SK-N-SH (cell line): ENCODE measurements at regions not wholly inside any gene's neighbourhood (a gene's known extent, or its start where the extent isn't known, plus 50 kb on each side); places are given as distances from the start of the nearest gene placed in this dataset.

Experiments used
- CTCF ChIA-PET: fragments of 300-600, 350-600 bp; formaldehyde crosslinking; extraction: SDS; loops from one replicate; lab custom pipeline; 2021; lab: Yijun Ruan, JAX
- POLR2A ChIA-PET: fragments of 350-600 bp; sonication (Branson Sonifier 250); formaldehyde crosslinking; extraction: SDS; loops from one replicate; lab custom pipeline; 2020; ENCODE audit warnings: antibody characterized with exemption, inconsistent platforms; lab: Yijun Ruan, JAX
- DNase-seq: peaks from one replicate; pipeline ENCODE4 v3.0.0; 2012
- H2AFZ ChIP-seq: fragments of 200-600 bp; sonication (generic); 2 replicates; pipeline ENCODE4 v1.8.1; 2016; ENCODE audit warnings: antibody characterized with exemption, mild to moderate bottlenecking, low read depth
- H3F3A ChIP-seq: fragments of 200-600 bp; sonication (generic); replicated peaks from 2 replicates; pipeline ENCODE3; 2016; ENCODE audit warnings: antibody characterized with exemption, mild to moderate bottlenecking; ENCODE audit not compliant: insufficient read depth
- H3K27ac ChIP-seq, 2 experiments: fragments of 200-500 bp in 1 of 2; fragments of 200-600 bp in 1 of 2; sonication (Bioruptor generic) in 1 of 2; sonication (generic), shearing (Covaris generic) in 1 of 2; 2 replicates each; pipeline versions ENCODE4 v1.5.1 to v1.6.1; 2014 to 2016; ENCODE audit warnings: low read depth in 2 of 2, inconsistent platforms in 1 of 2, low read length in 1 of 2, mild to moderate bottlenecking in 1 of 2, mixed read lengths in 1 of 2
- H3K27me3 ChIP-seq: fragments of 200-600 bp; sonication (generic), shearing (Covaris generic); 2 replicates; pipeline ENCODE4 v1.6.1; 2016; ENCODE audit warnings: mixed run types; ENCODE audit not compliant: insufficient read depth
- H3K36me3 ChIP-seq, 2 experiments: fragments of 200-500 bp in 1 of 2; fragments of 200-600 bp in 1 of 2; sonication (Bioruptor generic) in 1 of 2; sonication (generic) in 1 of 2; replicated peaks in 1 of 2; 2 replicates each; pipeline versions ENCODE3 to v1.5.1; 2014 to 2016; ENCODE audit warnings: low read length in 1 of 2, mild to moderate bottlenecking in 1 of 2; ENCODE audit not compliant: insufficient read depth in 2 of 2, control insufficient read depth in 1 of 2
- H3K4me1 ChIP-seq, 2 experiments: fragments of 200-500 bp in 1 of 2; fragments of 200-600 bp in 1 of 2; sonication (Bioruptor generic) in 1 of 2; sonication (generic), shearing (Covaris generic) in 1 of 2; 2 replicates each; pipeline versions ENCODE4 v1.5.1 to v1.6.1; 2014 to 2016; ENCODE audit warnings: low read depth in 1 of 2, low read length in 1 of 2, mixed run types in 1 of 2; ENCODE audit not compliant: insufficient read depth in 2 of 2, control insufficient read depth in 1 of 2
- H3K4me2 ChIP-seq: fragments of 200-600 bp; sonication (generic), shearing (Covaris generic); 2 replicates; pipeline ENCODE4 v1.6.1; 2017; ENCODE audit warnings: mixed run types
- H3K4me3 ChIP-seq, 2 experiments: fragments of 200-500 bp in 1 of 2; fragments of 200-600 bp in 1 of 2; sonication (Bioruptor generic) in 1 of 2; sonication (generic), shearing (Covaris generic) in 1 of 2; 2 replicates each; pipeline versions ENCODE4 v1.5.1 to v1.8.1; 2014 to 2016; ENCODE audit warnings: low read depth in 2 of 2, inconsistent platforms in 1 of 2, low read length in 1 of 2, mild to moderate bottlenecking in 1 of 2, mixed read lengths in 1 of 2, moderate library complexity in 1 of 2
- H3K79me2 ChIP-seq: fragments of 200-600 bp; sonication (generic); 2 replicates; pipeline ENCODE4 v1.8.1; 2017; ENCODE audit warnings: mild to moderate bottlenecking; ENCODE audit not compliant: insufficient read depth
- H3K9ac ChIP-seq: fragments of 200-600 bp; sonication (generic); 2 replicates; pipeline ENCODE4 v1.6.1; 2017; ENCODE audit warnings: mixed run types
- H3K9me2 ChIP-seq: fragments of 200-600 bp; sonication (generic); 2 replicates; pipeline ENCODE4 v1.6.1; 2017; ENCODE audit warnings: mixed run types
- H3K9me3 ChIP-seq: fragments of 200-600 bp; sonication (generic); 2 replicates; pipeline ENCODE4 v1.6.1; 2017; ENCODE audit warnings: mixed run types, mild to moderate bottlenecking, moderate library complexity
- H4K20me1 ChIP-seq: fragments of 200-600 bp; sonication (generic); 2 replicates; pipeline ENCODE4 v1.6.1; 2017; ENCODE audit warnings: mild to moderate bottlenecking, mixed run types; ENCODE audit not compliant: insufficient read depth
- CHD2 ChIP-seq: fragments of 150-350 bp; IDR thresholded peaks from 2 replicates; pipeline ENCODE4 v1.6.1; 2018; ENCODE audit warnings: low read length; ENCODE audit not compliant: partially characterized antibody
- ELF1 ChIP-seq: IDR thresholded peaks from 2 replicates; pipeline ENCODE4 v1.4.0; 2012
- EZH2phosphoT487 ChIP-seq: fragments of 200-600 bp; sonication (generic); IDR thresholded peaks from 2 replicates; pipeline ENCODE4 v1.6.1; 2017; ENCODE audit warnings: low read depth, mixed run types, mild to moderate bottlenecking, antibody characterized with exemption, moderate library complexity, borderline replicate concordance
- FOSL2 ChIP-seq: IDR thresholded peaks from 2 replicates; pipeline ENCODE4 v1.4.0; 2012; ENCODE audit warnings: low read depth, mild to moderate bottlenecking, moderate library complexity, borderline replicate concordance
- FOXM1 ChIP-seq: IDR thresholded peaks from 2 replicates; pipeline ENCODE4 v1.4.0; 2012; ENCODE audit warnings: low read depth, mild to moderate bottlenecking
- GABPA ChIP-seq: IDR thresholded peaks from 2 replicates; pipeline ENCODE4 v1.4.0; 2012; ENCODE audit warnings: low read depth, mild to moderate bottlenecking
- MEF2A ChIP-seq: IDR thresholded peaks from 2 replicates; pipeline ENCODE4 v1.4.0; 2012; ENCODE audit warnings: low read depth, borderline replicate concordance
- MXI1 ChIP-seq: IDR thresholded peaks from 2 replicates; pipeline ENCODE4 v1.6.1; 2012; ENCODE audit warnings: mild to moderate bottlenecking, low read depth, low read length, improper control_type of control experiment
- NRF1 ChIP-seq: IDR thresholded peaks from 2 replicates; pipeline ENCODE4 v1.6.1; 2012; ENCODE audit warnings: low read depth, mild to moderate bottlenecking, low read length
- POLR2AphosphoS5 ChIP-seq: IDR thresholded peaks from 2 replicates; pipeline ENCODE4 v1.6.1; 2012; ENCODE audit warnings: low read depth, low read length
- RAD21 ChIP-seq: IDR thresholded peaks from 2 replicates; pipeline ENCODE4 v1.6.1; 2012; ENCODE audit warnings: mild to moderate bottlenecking, low read length
- RXRA ChIP-seq: IDR thresholded peaks from 2 replicates; pipeline ENCODE4 v1.4.0; 2012; ENCODE audit warnings: low read depth, mild to moderate bottlenecking, borderline replicate concordance
- SIN3A ChIP-seq: IDR thresholded peaks from 2 replicates; pipeline ENCODE4 v1.6.1; 2012; ENCODE audit warnings: low read depth, mild to moderate bottlenecking, low read length, moderate library complexity, borderline replicate concordance
- SMC3 ChIP-seq: IDR thresholded peaks from 2 replicates; pipeline ENCODE4 v1.6.1; 2012; ENCODE audit warnings: low read depth, low read length, improper control_type of control experiment
- TAF1 ChIP-seq: IDR thresholded peaks from 2 replicates; pipeline ENCODE4 v1.6.1; 2012; ENCODE audit warnings: low read depth, mild to moderate bottlenecking, low read length, moderate library complexity, borderline replicate concordance
- TCF12 ChIP-seq: IDR thresholded peaks from 2 replicates; pipeline ENCODE4 v1.4.0; 2012
- TEAD4 ChIP-seq: IDR thresholded peaks from 2 replicates; pipeline ENCODE4 v1.4.0; 2012; ENCODE audit warnings: mild to moderate bottlenecking, borderline replicate concordance; ENCODE audit not compliant: insufficient read depth
- WGBS: methylation state at CpG from one replicate; pipeline ENCODE4 v1.1.6; 2017; ENCODE audit warnings: low lambda C conversion rate; 5-methylcytosine and 5-hydroxymethylcytosine counted together
- TF ChIP-seq, protein P1 (sequence below): fragments of 200-600 bp; sonication (generic); IDR thresholded peaks from 2 replicates; pipeline ENCODE4 v1.6.1; 2017; ENCODE audit warnings: antibody characterized with exemption, mild to moderate bottlenecking, moderate library complexity
- TF ChIP-seq, protein P2 (sequence below): fragments of 150-350 bp; IDR thresholded peaks from 2 replicates; pipeline ENCODE4 v1.6.1; 2016; ENCODE audit warnings: mild to moderate bottlenecking, low read depth, low read length
- TF ChIP-seq, protein P3 (sequence below): IDR thresholded peaks from 2 replicates; pipeline ENCODE4 v1.4.0; 2012; ENCODE audit warnings: low read depth
- TF ChIP-seq, protein P4 (sequence below): fragments of 150-350 bp; IDR thresholded peaks from 2 replicates; pipeline ENCODE4 v1.6.1; 2017; ENCODE audit warnings: antibody characterized with exemption, low read length, low read depth, borderline replicate concordance
- TF ChIP-seq, protein P5 (sequence below): IDR thresholded peaks from 2 replicates; pipeline ENCODE4; 2012

DNA sequence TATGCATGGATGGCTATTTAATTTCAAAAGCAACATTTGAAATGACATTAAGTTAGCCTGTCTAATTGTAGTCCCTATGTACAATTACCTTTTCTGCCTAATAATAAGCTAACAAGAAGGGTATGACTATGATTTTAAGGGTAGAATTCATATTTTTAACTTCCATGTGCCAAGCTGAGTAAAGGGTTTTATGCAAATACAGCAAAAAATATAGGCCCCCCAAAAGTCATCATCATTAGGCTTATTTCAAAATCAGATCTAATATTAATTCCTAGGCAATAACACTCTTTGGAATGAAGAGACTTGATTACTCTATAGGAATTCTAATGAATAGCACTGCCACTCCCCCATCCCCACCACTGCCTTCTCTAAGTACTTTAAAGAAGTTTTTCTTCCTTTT lies 155.9 kb upstream of the DYNLRB2 start:
- CTCF ChIA-PET = interaction anchor here (1.1 kb wide), 1 partner anchor 16 kb away, joined by 3 read pairs; no protein-coding TSS in a partner anchor

DNA sequence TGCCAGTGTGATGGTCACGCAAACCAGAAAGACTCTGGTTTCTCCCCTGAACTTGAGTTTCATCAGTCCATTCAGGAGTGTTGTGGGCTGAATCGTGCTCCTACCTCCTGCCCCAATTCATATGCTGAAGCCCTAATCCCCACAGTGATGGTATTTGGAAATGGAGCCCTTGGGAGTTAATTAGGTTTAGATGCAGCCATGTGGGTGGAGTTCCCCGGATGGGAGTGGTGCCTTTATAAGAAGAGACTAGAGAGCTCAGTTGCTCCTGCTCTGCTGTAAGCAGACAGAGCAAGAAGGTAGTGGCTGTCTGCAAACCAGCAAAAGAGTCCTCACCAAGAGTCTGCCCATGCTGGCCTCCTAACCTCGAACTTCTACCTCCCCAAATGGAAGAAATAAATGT lies 160.3 kb upstream of the DYNLRB2 start:
- Histone ChIP-seq H4K20me1 (no peaks in the 10 kb centered on the region), H3F3A (no peaks in the 10 kb centered on the region), H3K4me2 (no peak overlapping the region), H3K4me1 (no peaks in the 10 kb centered on the region), H3K9me2 (no peaks in the 10 kb centered on the region), H3K27me3 (no peaks in the 10 kb centered on the region), H3K9me3 (peaks cover 3% of the 10 kb centered on the region; the same call in 1 of the 2 replicates), H2AFZ (no peak overlapping the region), H3K79me2 (no peaks in the 10 kb centered on the region)
- CTCF ChIA-PET = interaction anchor here (0.8 kb wide), 1 partner anchor 12 kb away, joined by 5 read pairs; no protein-coding TSS in a partner anchor
- POLR2A ChIA-PET = no interaction called here
- TF ChIP-seq MEF2A = no peak
- no peak for TF ChIP-seq SIN3A
- TF ChIP-seq, protein P1, sequence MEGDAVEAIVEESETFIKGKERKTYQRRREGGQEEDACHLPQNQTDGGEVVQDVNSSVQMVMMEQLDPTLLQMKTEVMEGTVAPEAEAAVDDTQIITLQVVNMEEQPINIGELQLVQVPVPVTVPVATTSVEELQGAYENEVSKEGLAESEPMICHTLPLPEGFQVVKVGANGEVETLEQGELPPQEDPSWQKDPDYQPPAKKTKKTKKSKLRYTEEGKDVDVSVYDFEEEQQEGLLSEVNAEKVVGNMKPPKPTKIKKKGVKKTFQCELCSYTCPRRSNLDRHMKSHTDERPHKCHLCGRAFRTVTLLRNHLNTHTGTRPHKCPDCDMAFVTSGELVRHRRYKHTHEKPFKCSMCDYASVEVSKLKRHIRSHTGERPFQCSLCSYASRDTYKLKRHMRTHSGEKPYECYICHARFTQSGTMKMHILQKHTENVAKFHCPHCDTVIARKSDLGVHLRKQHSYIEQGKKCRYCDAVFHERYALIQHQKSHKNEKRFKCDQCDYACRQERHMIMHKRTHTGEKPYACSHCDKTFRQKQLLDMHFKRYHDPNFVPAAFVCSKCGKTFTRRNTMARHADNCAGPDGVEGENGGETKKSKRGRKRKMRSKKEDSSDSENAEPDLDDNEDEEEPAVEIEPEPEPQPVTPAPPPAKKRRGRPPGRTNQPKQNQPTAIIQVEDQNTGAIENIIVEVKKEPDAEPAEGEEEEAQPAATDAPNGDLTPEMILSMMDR = no peak
- TF ChIP-seq RAD21 = no peak
- TF ChIP-seq, protein P2, sequence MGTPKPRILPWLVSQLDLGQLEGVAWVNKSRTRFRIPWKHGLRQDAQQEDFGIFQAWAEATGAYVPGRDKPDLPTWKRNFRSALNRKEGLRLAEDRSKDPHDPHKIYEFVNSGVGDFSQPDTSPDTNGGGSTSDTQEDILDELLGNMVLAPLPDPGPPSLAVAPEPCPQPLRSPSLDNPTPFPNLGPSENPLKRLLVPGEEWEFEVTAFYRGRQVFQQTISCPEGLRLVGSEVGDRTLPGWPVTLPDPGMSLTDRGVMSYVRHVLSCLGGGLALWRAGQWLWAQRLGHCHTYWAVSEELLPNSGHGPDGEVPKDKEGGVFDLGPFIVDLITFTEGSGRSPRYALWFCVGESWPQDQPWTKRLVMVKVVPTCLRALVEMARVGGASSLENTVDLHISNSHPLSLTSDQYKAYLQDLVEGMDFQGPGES = no peak
- no peak for TF ChIP-seq NRF1
- TF ChIP-seq, protein P3, sequence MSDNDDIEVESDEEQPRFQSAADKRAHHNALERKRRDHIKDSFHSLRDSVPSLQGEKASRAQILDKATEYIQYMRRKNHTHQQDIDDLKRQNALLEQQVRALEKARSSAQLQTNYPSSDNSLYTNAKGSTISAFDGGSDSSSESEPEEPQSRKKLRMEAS = no peak
- no peak for TF ChIP-seq TAF1
- no peak for TF ChIP-seq TCF12
- no peak for TF ChIP-seq FOXM1
- TF ChIP-seq GABPA = no peak
- no peak for TF ChIP-seq EZH2phosphoT487
- TF ChIP-seq RXRA = no peak
- TF ChIP-seq CHD2 = no peak
- no peak for TF ChIP-seq MXI1
- no peak for TF ChIP-seq ELF1
- no peak for TF ChIP-seq POLR2AphosphoS5
- no peak for TF ChIP-seq TEAD4
- TF ChIP-seq, all 33 proteins: peak for 0
- H3K27ac ChIP-seq = no peak overlapping the region
- H3K9ac ChIP-seq = no peak overlapping the region
- whole genome bisulfite sequencing = 40% methylated on average over 4 of the region's 4 CpGs
- H3K36me3 ChIP-seq = no peaks in the 10 kb centered on the region
- no peak overlapping the region for H3K4me3 ChIP-seq
- no peak for DNase-seq

More for the DNA sequence above, 155.9 kb upstream of the DYNLRB2 start:
- no peak overlapping the region for H3K9ac ChIP-seq
- no peaks in the 10 kb centered on the region for H4K20me1 ChIP-seq
- H3K4me1 ChIP-seq = no peaks in the 10 kb centered on the region
- no peaks in the 10 kb centered on the region for H3K79me2 ChIP-seq
- H3K4me3 ChIP-seq = no peak overlapping the region
- H3K27ac ChIP-seq = no peak overlapping the region
- no peak overlapping the region for H3K4me2 ChIP-seq
- no peaks in the 10 kb centered on the region for H3K9me2 ChIP-seq
- no peak for DNase-seq
- no peak overlapping the region for H2AFZ ChIP-seq
- no peaks in the 10 kb centered on the region for H3K27me3 ChIP-seq
- no peak for TF ChIP-seq FOSL2
- TF ChIP-seq, protein P2 = no peak
- TF ChIP-seq, protein P4, sequence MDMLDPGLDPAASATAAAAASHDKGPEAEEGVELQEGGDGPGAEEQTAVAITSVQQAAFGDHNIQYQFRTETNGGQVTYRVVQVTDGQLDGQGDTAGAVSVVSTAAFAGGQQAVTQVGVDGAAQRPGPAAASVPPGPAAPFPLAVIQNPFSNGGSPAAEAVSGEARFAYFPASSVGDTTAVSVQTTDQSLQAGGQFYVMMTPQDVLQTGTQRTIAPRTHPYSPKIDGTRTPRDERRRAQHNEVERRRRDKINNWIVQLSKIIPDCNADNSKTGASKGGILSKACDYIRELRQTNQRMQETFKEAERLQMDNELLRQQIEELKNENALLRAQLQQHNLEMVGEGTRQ = no peak
- TF ChIP-seq, protein P5, sequence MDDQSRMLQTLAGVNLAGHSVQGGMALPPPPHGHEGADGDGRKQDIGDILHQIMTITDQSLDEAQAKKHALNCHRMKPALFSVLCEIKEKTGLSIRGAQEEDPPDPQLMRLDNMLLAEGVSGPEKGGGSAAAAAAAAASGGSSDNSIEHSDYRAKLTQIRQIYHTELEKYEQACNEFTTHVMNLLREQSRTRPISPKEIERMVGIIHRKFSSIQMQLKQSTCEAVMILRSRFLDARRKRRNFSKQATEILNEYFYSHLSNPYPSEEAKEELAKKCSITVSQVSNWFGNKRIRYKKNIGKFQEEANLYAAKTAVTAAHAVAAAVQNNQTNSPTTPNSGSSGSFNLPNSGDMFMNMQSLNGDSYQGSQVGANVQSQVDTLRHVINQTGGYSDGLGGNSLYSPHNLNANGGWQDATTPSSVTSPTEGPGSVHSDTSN = no peak
- TF ChIP-seq FOXM1 = no peak
- TF ChIP-seq SMC3 = no peak
- POLR2A ChIA-PET = interaction anchor here (0.6 kb wide), 1 partner anchor 1814 kb away, joined by 4 read pairs; no protein-coding TSS in a partner anchor
- no peaks in the 10 kb centered on the region for H3K36me3 ChIP-seq
- H3F3A ChIP-seq = no peaks in the 10 kb centered on the region
- H3K9me3 ChIP-seq = peaks cover 3% of the 10 kb centered on the region; the same call in 1 of the 2 replicates
